NCI-H510A (cell line): ENCODE measurements at regions not wholly inside any gene's neighbourhood (a gene's known extent, or its start where the extent isn't known, plus 50 kb on each side); places are given as distances from the start of the nearest gene placed in this dataset.
"Not testable (repeated sequence)": the region's sequence is repeated elsewhere in the genome, so short reads cannot be mapped to it uniquely, and the experiment has no call there.

Experiments
- DNase-seq: peaks from one replicate; lab custom pipeline; 2025; lab: John Stamatoyannopoulos, UW

GRCh38 chr21:35566874-35567273 is 493.5 kb downstream of the SETD4 start:
- no peak for DNase-seq

GRCh38 chr21:35565204-35565611 is 495.1 kb downstream of the SETD4 start:
- no peak for DNase-seq

GRCh38 chr21:35563885-35564451 is 496.4 kb downstream of the SETD4 start:
- DNase-seq = no peak

- DNase-seq = no peak
These were observed 497.4 kb downstream of the SETD4 start for GRCh38 chr21:35562876-35563275.

- DNase-seq = no peak
These were observed 499.2 kb downstream of the SETD4 start for GRCh38 chr21:35561116-35561515.

- DNase-seq = no peak
These were observed 500.5 kb downstream of the SETD4 start for GRCh38 chr21:35559829-35560225.

- DNase-seq = no peak
These were observed 501.0 kb downstream of the SETD4 start for GRCh38 chr21:35559128-35559828.

GRCh38 chr21:35556536-35556935 is 503.8 kb downstream of the SETD4 start:
- no peak for DNase-seq

GRCh38 chr21:35552483-35552882 is 503.4 kb upstream of the RUNX1 start:
- not testable (repeated sequence) for DNase-seq

GRCh38 chr21:35548904-35549615 is 500.0 kb upstream of the RUNX1 start:
- DNase-seq = no peak

- no peak for DNase-seq
These were observed 499.1 kb upstream of the RUNX1 start for GRCh38 chr21:35547946-35548774.

GRCh38 chr21:35543746-35544145 is 494.6 kb upstream of the RUNX1 start:
- DNase-seq = no peak

- DNase-seq = no peak
These were observed 492.0 kb upstream of the RUNX1 start for GRCh38 chr21:35540950-35541638.

GRCh38 chr21:35538386-35538785 is 489.3 kb upstream of the RUNX1 start:
- DNase-seq = no peak

GRCh38 chr21:35537604-35538003 is 488.5 kb upstream of the RUNX1 start:
- DNase-seq = no peak

GRCh38 chr21:35533893-35534292 is 484.8 kb upstream of the RUNX1 start:
- no peak for DNase-seq

- no peak for DNase-seq
These were observed 481.7 kb upstream of the RUNX1 start for GRCh38 chr21:35530766-35531165.

GRCh38 chr21:35529171-35529863 is 480.2 kb upstream of the RUNX1 start:
- no peak for DNase-seq

GRCh38 chr21:35528116-35529042 is 479.3 kb upstream of the RUNX1 start:
- no peak for DNase-seq

GRCh38 chr21:35527358-35527757 is 478.3 kb upstream of the RUNX1 start:
- no peak for DNase-seq
